HEK293T (cell line): ENCODE measurements at regions not wholly inside any gene's neighbourhood (a gene's known extent, or its start where the extent isn't known, plus 50 kb on each side); places are given as distances from the start of the nearest gene placed in this dataset.

ENCODE experiments used
- CTCF ChIA-PET: fragments of 350-600 bp; formaldehyde crosslinking; extraction: SDS; loops from one replicate; lab custom pipeline; 2021; ENCODE audit warnings: antibody characterized with exemption, inconsistent platforms; lab: Yijun Ruan, JAX
- POLR2A ChIA-PET: fragments of 350-600 bp; formaldehyde crosslinking; extraction: SDS; loops from one replicate; lab custom pipeline; 2020; ENCODE audit warnings: antibody characterized with exemption, inconsistent platforms; lab: Yijun Ruan, JAX
- DNase-seq: peaks from one replicate; pipeline ENCODE4 v3.0.0; 2012; ENCODE audit warnings: mixed read lengths; ENCODE audit errors: extremely low spot score
- ARNT ChIP-seq: fragments of 450-650 bp; IDR thresholded peaks from 2 replicates; pipeline ENCODE4 v1.6.1; 2017; ENCODE audit warnings: mild to moderate bottlenecking
- BHLHE40 ChIP-seq: fragments of 450-650 bp; IDR thresholded peaks from 2 replicates; pipeline ENCODE4 v1.6.1; 2016; ENCODE audit warnings: mild to moderate bottlenecking, moderate library complexity, borderline replicate concordance
- CTBP1 ChIP-seq: fragments of 450-650 bp; IDR thresholded peaks from 2 replicates; pipeline ENCODE4 v1.6.1; 2016; ENCODE audit warnings: borderline replicate concordance
- ELF4 ChIP-seq: fragments of 450-650 bp; IDR thresholded peaks from 2 replicates; pipeline ENCODE4 v1.6.1; 2017; ENCODE audit warnings: antibody characterized with exemption
- FOXA1 ChIP-seq: fragments of 450-650 bp; IDR thresholded peaks from 2 replicates; pipeline ENCODE4 v1.6.1; 2016; ENCODE audit warnings: mild to moderate bottlenecking
- FOXK2 ChIP-seq: fragments of 450-650 bp; IDR thresholded peaks from 2 replicates; pipeline ENCODE4 v1.6.1; 2016; ENCODE audit warnings: mild to moderate bottlenecking
- FOXM1 ChIP-seq: fragments of 450-650 bp; IDR thresholded peaks from 2 replicates; pipeline ENCODE4 v1.6.1; 2017; ENCODE audit warnings: mild to moderate bottlenecking, borderline replicate concordance
- HDGF ChIP-seq: fragments of 450-650 bp; IDR thresholded peaks from 2 replicates; pipeline ENCODE4 v1.6.1; 2017; ENCODE audit warnings: antibody characterized with exemption, borderline replicate concordance
- L3MBTL2 ChIP-seq: fragments of 450-650 bp; conservative IDR thresholded peaks from 2 replicates; pipeline ENCODE4 v1.6.1; 2016; ENCODE audit warnings: mild to moderate bottlenecking
- LEF1 ChIP-seq: fragments of 450-650 bp; IDR thresholded peaks from 2 replicates; pipeline ENCODE4 v1.6.1; 2017; ENCODE audit warnings: mild to moderate bottlenecking, borderline replicate concordance
- NFRKB ChIP-seq: fragments of 450-650 bp; IDR thresholded peaks from 2 replicates; pipeline ENCODE4 v1.6.1; 2016; ENCODE audit warnings: mild to moderate bottlenecking, moderate library complexity
- PKNOX1 ChIP-seq: fragments of 450-650 bp; IDR thresholded peaks from 2 replicates; pipeline ENCODE4 v1.6.1; 2016
- SP1 ChIP-seq: fragments of 450-650 bp; IDR thresholded peaks from 2 replicates; pipeline ENCODE4 v1.6.1; 2017
- SUZ12 ChIP-seq: fragments of 450-650 bp; IDR thresholded peaks from 2 replicates; pipeline ENCODE4 v1.6.1; 2016; ENCODE audit warnings: mild to moderate bottlenecking
- TARDBP ChIP-seq: fragments of 450-650 bp; IDR thresholded peaks from 2 replicates; pipeline ENCODE4 v1.6.1; 2016
- ZNF384 ChIP-seq: fragments of 450-650 bp; IDR thresholded peaks from 2 replicates; pipeline ENCODE4 v1.6.1; 2016

- TF ChIP-seq L3MBTL2 (no peak), NFRKB (no peak), HDGF (no peak)
- ChIA-PET CTCF (no interaction called here), POLR2A (no interaction called here)
- DNase-seq: no peak
These were observed 257.5 kb upstream of the TCF21 start for GRCh38 chr6:133631421-133631820.

- POLR2A ChIA-PET: no interaction called here
- CTCF ChIA-PET: interaction anchor here (1.2 kb wide), 1 partner anchor 34 kb away, joined by 3 read pairs; no protein-coding TSS in a partner anchor
- TF ChIP-seq FOXM1: no peak
- DNase-seq: no peak
These were observed 256.7 kb upstream of the TCF21 start for GRCh38 chr6:133632206-133632605.

- CTCF ChIA-PET: interaction anchor here (1.2 kb wide), 1 partner anchor 34 kb away, joined by 3 read pairs; no protein-coding TSS in a partner anchor
- DNase-seq: no peak
- POLR2A ChIA-PET: no interaction called here
- no peak for TF ChIP-seq ZNF384
- TF ChIP-seq LEF1: no peak
- no peak for TF ChIP-seq ARNT
- TF ChIP-seq FOXK2: no peak
- no peak for TF ChIP-seq NFRKB
- no peak for TF ChIP-seq FOXA1
- TF ChIP-seq ELF4: no peak
- no peak for TF ChIP-seq FOXM1
- TF ChIP-seq SP1: no peak
- no peak for TF ChIP-seq CTBP1
- no peak for TF ChIP-seq L3MBTL2
- TF ChIP-seq HDGF: no peak
- no peak for TF ChIP-seq SUZ12
- no peak for TF ChIP-seq BHLHE40
- no peak for TF ChIP-seq PKNOX1
- TF ChIP-seq TARDBP: no peak
These were observed 256.0 kb upstream of the TCF21 start for GRCh38 chr6:133632906-133633305.

GRCh38 chr6:133634474-133634873 lies 254.4 kb upstream of the TCF21 start:
- no peak for DNase-seq
- ChIA-PET POLR2A (no interaction called here), CTCF (no interaction called here)
- no peak for TF ChIP-seq FOXM1
- TF ChIP-seq FOXK2: no peak
- TF ChIP-seq ARNT: no peak
- TF ChIP-seq CTBP1: no peak
- no peak for TF ChIP-seq NFRKB
- no peak for TF ChIP-seq ELF4
- no peak for TF ChIP-seq PKNOX1
- TF ChIP-seq FOXA1: no peak
- TF ChIP-seq ZNF384: no peak
- TF ChIP-seq SUZ12: no peak
- TF ChIP-seq HDGF: no peak
- TF ChIP-seq LEF1: no peak
- TF ChIP-seq SP1: no peak
- no peak for TF ChIP-seq TARDBP
- no peak for TF ChIP-seq L3MBTL2

GRCh38 chr6:133635447-133635846 lies 253.5 kb upstream of the TCF21 start:
- ChIA-PET CTCF (no interaction called here), POLR2A (no interaction called here)
- TF ChIP-seq FOXK2 (no peak), L3MBTL2 (no peak), PKNOX1 (no peak)
- no peak for DNase-seq

GRCh38 chr6:133637436-133637835 lies 251.5 kb upstream of the TCF21 start:
- ChIA-PET CTCF (no interaction called here), POLR2A (no interaction called here)
- DNase-seq: no peak
- TF ChIP-seq CTBP1 (no peak), ZNF384 (no peak), FOXA1 (no peak), L3MBTL2 (no peak)

GRCh38 chr6:133637874-133638273 lies 251.0 kb upstream of the TCF21 start:
- CTCF ChIA-PET: no interaction called here
- POLR2A ChIA-PET: no interaction called here
- TF ChIP-seq FOXM1: no peak
- no peak for TF ChIP-seq TARDBP
- TF ChIP-seq FOXK2: no peak
- no peak for TF ChIP-seq NFRKB
- no peak for DNase-seq

GRCh38 chr6:133641104-133641503 lies 247.8 kb upstream of the TCF21 start:
- no peak for TF ChIP-seq FOXM1
- no peak for TF ChIP-seq ZNF384
- no peak for TF ChIP-seq SP1
- TF ChIP-seq CTBP1: no peak
- TF ChIP-seq BHLHE40: no peak
- TF ChIP-seq LEF1: no peak
- no peak for TF ChIP-seq TARDBP
- no peak for TF ChIP-seq HDGF
- no peak for TF ChIP-seq L3MBTL2
- no peak for DNase-seq
- POLR2A ChIA-PET: no interaction called here
- CTCF ChIA-PET: no interaction called here
